Uterus (tissue), 3 donors: ENCODE measurements at regions not wholly inside any gene's neighbourhood (a gene's known extent, or its start where the extent isn't known, plus 50 kb on each side); places are given as distances from the start of the nearest gene placed in this dataset.

Source experiments
- DNase-seq, 2 donors: peaks; one replicate each; pipeline ENCODE4 v3.0.0-alpha.2; 2019 to 2020
- H3K27ac ChIP-seq, 2 donors: fragments of 200-600 bp; sonication (generic); 1 replicate in 1 of 2; 2 replicates in 1 of 2; pipeline ENCODE4 v1.5.1; 2016 to 2018
- H3K27me3 ChIP-seq, 2 donors: fragments of 200-600 bp; sonication (generic); one replicate each; pipeline ENCODE4 v1.5.1; 2018 to 2019; ENCODE audit warnings: control low read depth in 1 of 2
- H3K36me3 ChIP-seq, 2 donors: fragments of 200-600 bp; sonication (generic); one replicate each; pipeline ENCODE4 v1.5.1; 2019; ENCODE audit warnings: control low read depth in 1 of 2
- H3K4me1 ChIP-seq, 2 donors: fragments of 200-600 bp; sonication (generic); one replicate each; pipeline ENCODE4 v1.5.1; 2018 to 2019; ENCODE audit warnings: control low read depth in 1 of 2
- H3K4me3 ChIP-seq, 2 donors: fragments of 200-600 bp; sonication (generic); 1 replicate in 1 of 2; 2 replicates in 1 of 2; pipeline ENCODE4 v1.5.1; 2018 to 2019; ENCODE audit warnings: mild to moderate bottlenecking in 1 of 2
- H3K9me3 ChIP-seq, 2 donors: fragments of 200-600 bp; sonication (generic); one replicate each; pipeline ENCODE4 v1.5.1; 2019; ENCODE audit warnings: control low read depth in 1 of 2
- CTCF ChIP-seq, 4 experiments: fragments of 200-600 bp in 2 of 4; fragments of 450-650 bp in 2 of 4; sonication (generic) in 2 of 4; IDR thresholded peaks; one replicate each; pipeline ENCODE4 v1.5.1; 2016 to 2019; ENCODE audit warnings: antibody characterized with exemption in 4 of 4, mild to moderate bottlenecking in 2 of 4, moderate library complexity in 1 of 4
- POLR2A ChIP-seq, 2 donors: fragments of 450-650 bp; IDR thresholded peaks; one replicate each; pipeline ENCODE4 v1.6.1; 2016; ENCODE audit warnings: antibody characterized with exemption in 2 of 2, mild to moderate bottlenecking in 1 of 2, moderate library complexity in 1 of 2
- intact Hi-C: fragments of 100-400 bp; cut with DNase I; formaldehyde crosslinking; loops from one replicate; pipeline ENCODE4 v1.15.1; 2023; ENCODE audit warnings: low total_unique reads
- donor health status: DM: yes; HTN: yes; CAD: no.

DNA sequence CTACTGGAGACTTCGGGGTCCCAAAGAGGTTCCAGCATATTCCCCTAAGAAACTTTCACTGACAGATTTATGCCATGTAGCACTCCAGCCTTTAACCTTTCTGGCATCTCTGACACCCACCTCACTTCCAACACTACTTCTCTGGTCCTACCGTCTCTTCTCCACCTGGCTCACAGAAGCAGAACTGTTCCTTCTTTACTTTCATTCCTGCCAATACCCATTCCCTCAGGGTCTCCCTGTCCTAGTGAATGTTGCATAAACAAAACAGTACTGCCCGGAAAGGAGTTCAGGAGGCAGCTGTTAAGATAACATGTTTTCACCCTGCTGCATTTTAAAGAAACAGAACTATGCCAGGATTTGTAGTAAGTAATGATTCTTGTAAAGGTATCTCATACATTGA is 136.0 kb upstream of the MIR17HG start:
- no peak for DNase-seq

GRCh38 chr13:91212231-91212630 is 135.3 kb upstream of the MIR17HG start:
- no peak for DNase-seq
- Histone ChIP-seq H3K9me3 (no peaks in the 10 kb centered on the region), H3K36me3 (no peaks in the 10 kb centered on the region), H3K27me3 (no peaks in the 10 kb centered on the region), H3K4me1 (no peaks in the 10 kb centered on the region), H3K4me3 (no peak overlapping the region), H3K27ac (no peak overlapping the region)
- intact Hi-C loops = no loop called here
- TF ChIP-seq POLR2A (IDR thresholded peaks at IDR 0.05) (no peak), CTCF (IDR thresholded peaks at IDR 0.05) (no peak)

More for the DNA sequence above, 136.0 kb upstream of the MIR17HG start:
- TF ChIP-seq CTCF (IDR thresholded peaks at IDR 0.05) = no peak
- no peak for TF ChIP-seq POLR2A (IDR thresholded peaks at IDR 0.05)
- no peaks in the 10 kb centered on the region for H3K36me3 ChIP-seq
- H3K9me3 ChIP-seq = no peaks in the 10 kb centered on the region
- intact Hi-C loops = no loop called here
- no peak overlapping the region for H3K27ac ChIP-seq
- no peaks in the 10 kb centered on the region for H3K27me3 ChIP-seq
- no peak overlapping the region for H3K4me3 ChIP-seq
- H3K4me1 ChIP-seq = no peaks in the 10 kb centered on the region

DNA sequence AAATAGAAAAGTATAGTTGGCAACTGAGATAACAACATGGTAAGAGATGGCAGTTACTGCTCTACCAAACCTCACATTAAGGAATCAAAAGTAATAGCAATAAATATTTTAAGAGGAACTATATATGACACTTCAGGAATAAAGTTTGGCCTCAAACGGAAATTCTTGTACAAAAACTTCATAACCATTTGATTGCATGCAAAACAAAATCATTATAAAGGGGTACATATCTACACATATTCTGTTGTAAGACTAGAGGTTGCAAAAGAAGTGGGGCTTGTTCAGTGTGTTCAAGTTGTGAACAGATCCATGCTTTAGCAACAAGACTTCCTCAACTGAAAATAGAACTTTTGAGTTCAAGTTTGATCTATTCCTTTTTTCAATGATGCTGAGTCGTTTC is 133.5 kb upstream of the MIR17HG start:
- DNase-seq = no peak
- TF ChIP-seq POLR2A (IDR thresholded peaks at IDR 0.05) (no peak), CTCF (IDR thresholded peaks at IDR 0.05) (no peak)
- Histone ChIP-seq H3K36me3 (no peaks in the 10 kb centered on the region), H3K4me1 (no peaks in the 10 kb centered on the region), H3K27ac (no peak overlapping the region), H3K9me3 (no peaks in the 10 kb centered on the region), H3K27me3 (no peaks in the 10 kb centered on the region), H3K4me3 (no peak overlapping the region)
- intact Hi-C loops = no loop called here

DNA sequence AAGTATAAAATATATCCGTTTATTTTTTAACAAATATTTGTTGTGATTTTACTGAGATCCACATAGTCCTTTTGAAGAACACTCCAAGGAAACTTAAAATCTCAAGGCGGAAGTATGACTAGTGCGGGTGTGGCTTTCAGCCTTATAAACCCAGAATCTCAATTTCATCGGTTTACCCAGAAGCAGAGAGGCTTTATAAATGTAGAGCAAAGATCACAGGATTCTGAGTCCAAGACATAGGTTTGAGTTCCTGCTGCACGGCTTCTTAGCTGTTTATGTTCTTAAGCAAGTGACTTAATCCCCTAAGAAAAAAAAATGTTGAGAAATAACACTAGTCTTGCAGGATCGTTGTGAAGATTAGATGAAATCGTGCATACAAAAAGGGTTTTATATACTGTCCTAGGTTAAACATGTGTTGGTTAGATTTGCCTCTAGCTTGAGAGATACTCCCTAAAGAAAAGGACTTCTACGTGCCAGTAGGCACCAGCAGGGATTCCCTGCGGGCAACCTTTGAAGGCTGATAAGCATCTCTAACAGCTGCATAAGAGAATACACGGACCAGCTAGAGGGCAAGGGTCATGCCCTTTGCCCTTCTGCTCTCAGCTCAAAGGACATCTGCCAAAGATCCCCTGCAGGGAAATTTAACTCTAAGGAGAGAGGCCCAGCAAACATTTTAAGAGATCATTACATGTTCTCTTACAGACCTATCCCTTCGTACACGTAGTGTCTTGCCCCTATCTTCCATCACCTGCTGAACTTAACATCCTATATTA is 130.4 kb upstream of the MIR17HG start:
- no peak overlapping the region for H3K4me3 ChIP-seq
- no peaks in the 10 kb centered on the region for H3K9me3 ChIP-seq
- no peak for TF ChIP-seq POLR2A (IDR thresholded peaks at IDR 0.05)
- TF ChIP-seq CTCF (IDR thresholded peaks at IDR 0.05) = no peak
- no peak overlapping the region for H3K27ac ChIP-seq
- intact Hi-C loops = no loop called here
- no peaks in the 10 kb centered on the region for H3K27me3 ChIP-seq
- no peak for DNase-seq
- no peaks in the 10 kb centered on the region for H3K36me3 ChIP-seq
- H3K4me1 ChIP-seq = no peaks in the 10 kb centered on the region

- intact Hi-C loops = no loop called here
- Histone ChIP-seq H3K27me3 (no peaks in the 10 kb centered on the region), H3K4me1 (no peaks in the 10 kb centered on the region), H3K36me3 (no peaks in the 10 kb centered on the region), H3K9me3 (no peaks in the 10 kb centered on the region), H3K4me3 (no peak overlapping the region), H3K27ac (no peak overlapping the region)
- no peak for TF ChIP-seq POLR2A (IDR thresholded peaks at IDR 0.05)
- TF ChIP-seq CTCF (IDR thresholded peaks at IDR 0.05) = no peak
- DNase-seq = no peak
Measured at GRCh38 chr13:91219201-91219600, 128.3 kb upstream of the MIR17HG start.
